ELR (cell line): ENCODE measurements at regions not wholly inside any gene's neighbourhood (a gene's known extent, or its start where the extent isn't known, plus 50 kb on each side); places are given as distances from the start of the nearest gene placed in this dataset.

Experiments
- DNase-seq: peaks from one replicate; pipeline ENCODE4 v3.0.0-alpha.2; 2015; ENCODE audit warnings: low read depth

GRCh38 chr18:29241199-29241598 is 1064.3 kb upstream of the CDH2 start:
- DNase-seq: no peak

- DNase-seq: no peak
Measured at GRCh38 chr18:29234751-29235150, 1057.8 kb upstream of the CDH2 start.

- DNase-seq: no peak
Measured at GRCh38 chr18:29226213-29226612, 1049.3 kb upstream of the CDH2 start.

- DNase-seq: no peak
Measured at GRCh38 chr18:29225351-29225750, 1048.4 kb upstream of the CDH2 start.

GRCh38 chr18:29218091-29218490 is 1041.2 kb upstream of the CDH2 start:
- DNase-seq: no peak

GRCh38 chr18:29217124-29217915 is 1040.4 kb upstream of the CDH2 start:
- no peak for DNase-seq

GRCh38 chr18:29198834-29199233 is 1021.9 kb upstream of the CDH2 start:
- no peak for DNase-seq

- DNase-seq: no peak
Measured at GRCh38 chr18:29196307-29196706, 1019.4 kb upstream of the CDH2 start.

- peak; percentile 47 for DNase-seq
Measured at GRCh38 chr18:29191263-29191662, 1014.3 kb upstream of the CDH2 start.

- DNase-seq: peak; percentile 54
Measured at GRCh38 chr18:29188760-29189159, 1011.8 kb upstream of the CDH2 start.

- no peak for DNase-seq
Measured at GRCh38 chr18:29185801-29186200, 1008.9 kb upstream of the CDH2 start.

- peak; percentile 54 for DNase-seq
Measured at GRCh38 chr18:29184654-29185053, 1007.7 kb upstream of the CDH2 start.

- DNase-seq: peak; percentile 85
Measured at GRCh38 chr18:29181151-29181901, 1004.4 kb upstream of the CDH2 start.

GRCh38 chr18:29176681-29177080 is 999.8 kb upstream of the CDH2 start:
- no peak for DNase-seq

- DNase-seq: no peak
Measured at GRCh38 chr18:29174891-29175290, 998.0 kb upstream of the CDH2 start.

- no peak for DNase-seq
Measured at GRCh38 chr18:29172756-29173067, 995.8 kb upstream of the CDH2 start.

GRCh38 chr18:29171892-29172755 is 995.2 kb upstream of the CDH2 start:
- DNase-seq: peak; percentile 36

GRCh38 chr18:29169599-29169998 is 992.7 kb upstream of the CDH2 start:
- DNase-seq: no peak

- peak; percentile 98 for DNase-seq
Measured at GRCh38 chr18:29164993-29165599, 988.2 kb upstream of the CDH2 start.

- peak; percentile 97 for DNase-seq
Measured at GRCh38 chr18:29164020-29164706, 987.2 kb upstream of the CDH2 start.

- DNase-seq: peak; percentile 9
Measured at GRCh38 chr18:29163596-29163995, 986.7 kb upstream of the CDH2 start.

GRCh38 chr18:29161429-29161828 is 984.5 kb upstream of the CDH2 start:
- DNase-seq: peak; percentile 37
